ENCODE measurements at regions not wholly inside any gene's neighbourhood (a gene's known extent, or its start where the extent isn't known, plus 50 kb on each side); places are given as distances from the start of the nearest gene placed in this dataset.
"Not testable (repeated sequence)": the region's sequence is repeated elsewhere in the genome, so short reads cannot be mapped to it uniquely, and the experiment has no call there.

- no CpG with 5 or more reads among the region's 1 CpG for WGBS, 2 donors (ENCODE audit: extremely low coverage in 2 of 2, insufficient read length in 2 of 2, insufficient replicate concordance in 1 of 2)
- Histone ChIP-seq H3K18ac (ENCODE audit: low read length) (no peak overlapping the region), H3K27me3 (ENCODE audit: control insufficient read depth in 3 of 3, insufficient read depth in 3 of 3, low read depth in 1 of 3, low read length in 3 of 3) (no peaks in the 10 kb centered on the region), H2AK5ac (ENCODE audit: low read depth, low read length) (no peak overlapping the region), H3K9me3 (replicated peaks in 1 of 2; ENCODE audit: control insufficient read depth in 2 of 2, insufficient read depth in 1 of 2, low read depth in 1 of 2, low read length in 2 of 2) (no peaks in the 10 kb centered on the region), H3K79me1 (ENCODE audit: low read depth, low read length) (no peaks in the 10 kb centered on the region), H2BK12ac (ENCODE audit: low read length) (no peak overlapping the region), H3K4me3 (ENCODE audit: low read length in 2 of 2) (no peak overlapping the region), H2BK15ac (ENCODE audit: low read length) (no peak overlapping the region), H3K4me2 (ENCODE audit: insufficient read depth, low read length, poor library complexity, severe bottlenecking) (no peak overlapping the region), H3K4me1 (ENCODE audit: control insufficient read depth in 2 of 2, insufficient read depth in 1 of 2, low read depth in 1 of 2, low read length in 2 of 2) (no peaks in the 10 kb centered on the region), H2BK5ac (ENCODE audit: low read length) (no peak overlapping the region), H3K14ac (ENCODE audit: low read length) (no peak overlapping the region), H3K4ac (ENCODE audit: low read length) (no peak overlapping the region), H3K9ac (ENCODE audit: low read depth, low read length, poor library complexity) (no peak overlapping the region), H2BK120ac (ENCODE audit: low read depth, low read length) (no peak overlapping the region), H3K27ac (replicated peaks; ENCODE audit: low read length) (no peak overlapping the region), H2AFZ (ENCODE audit: low read length) (no peak overlapping the region), H3K36me3 (replicated peaks in 1 of 2; ENCODE audit: control insufficient read depth in 2 of 2, insufficient read depth in 2 of 2, low read length in 2 of 2) (no peaks in the 10 kb centered on the region), H4K8ac (ENCODE audit: low read depth, low read length) (no peak overlapping the region), H3K23ac (ENCODE audit: low read depth, low read length, poor library complexity) (no peak overlapping the region), H4K91ac (ENCODE audit: low read depth, low read length, poor library complexity) (no peak overlapping the region)
- DNase-seq (ENCODE audit: low spot score) = no peak
Measured at GRCh38 chr12:31815096-31815495, 86.3 kb upstream of the AMN1 start.

DNA sequence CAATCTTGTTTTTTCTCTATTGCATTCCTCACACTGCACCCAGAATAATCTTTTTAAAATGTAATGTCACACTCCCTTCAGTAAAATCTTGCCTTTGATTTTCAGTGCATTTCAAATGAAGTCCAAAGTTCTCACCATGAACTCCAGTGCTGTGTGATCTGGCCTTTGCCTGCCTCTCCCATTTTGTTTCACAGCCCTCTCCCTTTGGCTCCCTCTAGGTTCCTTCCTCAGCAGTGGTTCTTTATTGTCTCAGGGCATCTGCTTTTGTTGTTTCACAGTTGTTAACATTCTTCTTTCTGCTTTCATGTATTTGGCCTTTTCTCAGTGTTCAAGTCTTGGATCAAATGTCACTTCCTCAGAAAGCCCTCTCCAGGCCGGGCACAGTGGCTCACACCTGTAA is 84.5 kb upstream of the AMN1 start:
- no peak overlapping the region for H2AK5ac ChIP-seq (ENCODE audit: low read depth, low read length)
- no peak overlapping the region for H3K23ac ChIP-seq (ENCODE audit: low read depth, low read length, poor library complexity)
- peak; percentile 15 for DNase-seq (ENCODE audit: low spot score)
- no peak overlapping the region for H2BK5ac ChIP-seq (ENCODE audit: low read length)
- H3K18ac ChIP-seq (ENCODE audit: low read length) = no peak overlapping the region
- no peaks in the 10 kb centered on the region for H3K79me1 ChIP-seq (ENCODE audit: low read depth, low read length)
- H4K8ac ChIP-seq (ENCODE audit: low read depth, low read length) = no peak overlapping the region
- no peak overlapping the region for H3K4me3 ChIP-seq (ENCODE audit: low read length in 2 of 2)
- H3K9me3 ChIP-seq (replicated peaks in 1 of 2; ENCODE audit: control insufficient read depth in 2 of 2, insufficient read depth in 1 of 2, low read depth in 1 of 2, low read length in 2 of 2) = no peaks in the 10 kb centered on the region
- no CpG with 5 or more reads among the region's 1 CpG for WGBS, 2 donors (ENCODE audit: extremely low coverage in 2 of 2, insufficient read length in 2 of 2, insufficient replicate concordance in 1 of 2)
- no peak overlapping the region for H3K14ac ChIP-seq (ENCODE audit: low read length)
- H3K27ac ChIP-seq (replicated peaks; ENCODE audit: low read length) = no peak overlapping the region
- H2BK12ac ChIP-seq (ENCODE audit: low read length) = no peak overlapping the region
- H4K91ac ChIP-seq (ENCODE audit: low read depth, low read length, poor library complexity) = no peak overlapping the region
- H2AFZ ChIP-seq (ENCODE audit: low read length) = no peak overlapping the region
- no peak overlapping the region for H3K4ac ChIP-seq (ENCODE audit: low read length)
- H3K9ac ChIP-seq (ENCODE audit: low read depth, low read length, poor library complexity) = no peak overlapping the region
- H3K4me2 ChIP-seq (ENCODE audit: insufficient read depth, low read length, poor library complexity, severe bottlenecking) = no peak overlapping the region
- H3K36me3 ChIP-seq (replicated peaks in 1 of 2; ENCODE audit: control insufficient read depth in 2 of 2, insufficient read depth in 2 of 2, low read length in 2 of 2) = no peaks in the 10 kb centered on the region
- no peaks in the 10 kb centered on the region for H3K4me1 ChIP-seq (ENCODE audit: control insufficient read depth in 2 of 2, insufficient read depth in 1 of 2, low read depth in 1 of 2, low read length in 2 of 2)
- H2BK120ac ChIP-seq (ENCODE audit: low read depth, low read length) = no peak overlapping the region
- no peak overlapping the region for H2BK15ac ChIP-seq (ENCODE audit: low read length)
- no peaks in the 10 kb centered on the region for H3K27me3 ChIP-seq (ENCODE audit: control insufficient read depth in 3 of 3, insufficient read depth in 3 of 3, low read depth in 1 of 3, low read length in 3 of 3)

GRCh38 chr12:31807773-31808097 is 78.9 kb upstream of the AMN1 start:
- no peak overlapping the region for H2BK12ac ChIP-seq (ENCODE audit: low read length)
- no peak overlapping the region for H4K91ac ChIP-seq (ENCODE audit: low read depth, low read length, poor library complexity)
- H2BK15ac ChIP-seq (ENCODE audit: low read length) = no peak overlapping the region
- H2BK5ac ChIP-seq (ENCODE audit: low read length) = no peak overlapping the region
- no peaks in the 10 kb centered on the region for H3K27me3 ChIP-seq (ENCODE audit: control insufficient read depth in 3 of 3, insufficient read depth in 3 of 3, low read depth in 1 of 3, low read length in 3 of 3)
- no peak overlapping the region for H3K4me2 ChIP-seq (ENCODE audit: insufficient read depth, low read length, poor library complexity, severe bottlenecking)
- H2AFZ ChIP-seq (ENCODE audit: low read length) = peak overlapping the region; percentile 29
- no peak overlapping the region for H3K23ac ChIP-seq (ENCODE audit: low read depth, low read length, poor library complexity)
- no peak overlapping the region for H3K4ac ChIP-seq (ENCODE audit: low read length)
- DNase-seq (ENCODE audit: low spot score) = no peak
- no peak overlapping the region for H2BK120ac ChIP-seq (ENCODE audit: low read depth, low read length)
- H3K27ac ChIP-seq (replicated peaks; ENCODE audit: low read length) = no peak overlapping the region
- no peak overlapping the region for H3K18ac ChIP-seq (ENCODE audit: low read length)
- H3K4me1 ChIP-seq (ENCODE audit: control insufficient read depth in 2 of 2, insufficient read depth in 1 of 2, low read depth in 1 of 2, low read length in 2 of 2) = no peaks in the 10 kb centered on the region
- H3K79me1 ChIP-seq (ENCODE audit: low read depth, low read length) = no peaks in the 10 kb centered on the region
- no peaks in the 10 kb centered on the region for H3K36me3 ChIP-seq (replicated peaks in 1 of 2; ENCODE audit: control insufficient read depth in 2 of 2, insufficient read depth in 2 of 2, low read length in 2 of 2)
- H4K8ac ChIP-seq (ENCODE audit: low read depth, low read length) = no peak overlapping the region
- WGBS, 2 donors (ENCODE audit: extremely low coverage in 2 of 2, insufficient read length in 2 of 2, insufficient replicate concordance in 1 of 2) = no CpG with 5 or more reads among the region's 1 CpG
- H3K9ac ChIP-seq (ENCODE audit: low read depth, low read length, poor library complexity) = no peak overlapping the region
- H3K4me3 ChIP-seq (ENCODE audit: low read length in 2 of 2) = no peak overlapping the region
- H3K14ac ChIP-seq (ENCODE audit: low read length) = no peak overlapping the region
- H2AK5ac ChIP-seq (ENCODE audit: low read depth, low read length) = no peak overlapping the region
- H3K9me3 ChIP-seq (replicated peaks in 1 of 2; ENCODE audit: control insufficient read depth in 2 of 2, insufficient read depth in 1 of 2, low read depth in 1 of 2, low read length in 2 of 2) = no peaks in the 10 kb centered on the region

- WGBS, 2 donors (ENCODE audit: extremely low coverage in 2 of 2, insufficient read length in 2 of 2, insufficient replicate concordance in 1 of 2) = no CpG with 5 or more reads among the region's 12 CpGs
Measured at GRCh38 chr12:31807081-31807772, 78.4 kb upstream of the AMN1 start.

More at GRCh38 chr12:31807081-31807772, 78.4 kb upstream of the AMN1 start:
- not testable (repeated sequence) for H3K36me3 ChIP-seq (replicated peaks in 1 of 2; ENCODE audit: control insufficient read depth in 2 of 2, insufficient read depth in 2 of 2, low read length in 2 of 2); H2BK12ac ChIP-seq (ENCODE audit: low read length); H3K18ac ChIP-seq (ENCODE audit: low read length); H3K14ac ChIP-seq (ENCODE audit: low read length); H3K4me2 ChIP-seq (ENCODE audit: insufficient read depth, low read length, poor library complexity, severe bottlenecking); H3K23ac ChIP-seq (ENCODE audit: low read depth, low read length, poor library complexity); H3K4me1 ChIP-seq (ENCODE audit: control insufficient read depth in 2 of 2, insufficient read depth in 1 of 2, low read depth in 1 of 2, low read length in 2 of 2); H3K9ac ChIP-seq (ENCODE audit: low read depth, low read length, poor library complexity); H3K4ac ChIP-seq (ENCODE audit: low read length); H3K4me3 ChIP-seq (ENCODE audit: low read length in 2 of 2); H2BK15ac ChIP-seq (ENCODE audit: low read length); H3K9me3 ChIP-seq (replicated peaks in 1 of 2; ENCODE audit: control insufficient read depth in 2 of 2, insufficient read depth in 1 of 2, low read depth in 1 of 2, low read length in 2 of 2); H3K27ac ChIP-seq (replicated peaks; ENCODE audit: low read length); H4K8ac ChIP-seq (ENCODE audit: low read depth, low read length); H3K27me3 ChIP-seq (ENCODE audit: control insufficient read depth in 3 of 3, insufficient read depth in 3 of 3, low read depth in 1 of 3, low read length in 3 of 3); H2BK120ac ChIP-seq (ENCODE audit: low read depth, low read length); DNase-seq (ENCODE audit: low spot score); H2BK5ac ChIP-seq (ENCODE audit: low read length); H3K79me1 ChIP-seq (ENCODE audit: low read depth, low read length); H4K91ac ChIP-seq (ENCODE audit: low read depth, low read length, poor library complexity); H2AK5ac ChIP-seq (ENCODE audit: low read depth, low read length)
- peak overlapping the region; percentile 29 for H2AFZ ChIP-seq (ENCODE audit: low read length)
